NCI-H1417 treated with DMSO at 0.1 percent for 48 hours (cell line): ENCODE measurements at regions not wholly inside any gene's neighbourhood (a gene's known extent, or its start where the extent isn't known, plus 50 kb on each side); places are given as distances from the start of the nearest gene placed in this dataset.

Experiments used
- DNase-seq: peaks from one replicate; lab custom pipeline; 2025; lab: John Stamatoyannopoulos, UW

DNA sequence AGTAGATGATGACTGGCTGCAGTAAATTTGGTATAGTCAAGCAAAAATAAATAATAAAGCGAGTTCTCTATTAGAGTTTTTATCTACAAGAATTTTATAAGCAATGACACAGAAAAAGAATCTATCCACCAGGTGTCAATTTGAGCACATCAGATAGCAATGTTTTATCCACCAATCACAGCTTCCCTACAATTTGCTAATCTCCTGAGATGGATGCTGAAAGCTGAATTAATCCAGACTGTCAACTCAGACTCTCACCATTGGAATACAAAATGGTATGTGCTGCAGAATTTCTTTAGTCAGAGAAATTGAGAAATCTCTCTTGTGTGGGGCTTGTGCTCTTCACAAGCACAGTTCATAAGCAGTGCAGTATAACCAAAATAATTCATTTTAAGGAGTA, 888.9 kb upstream of the GHITM start:
- no peak for DNase-seq

GRCh38 chr10:83252169-83252568, 887.1 kb upstream of the GHITM start:
- no peak for DNase-seq

GRCh38 chr10:83252596-83252995, 886.7 kb upstream of the GHITM start:
- DNase-seq = no peak

DNA sequence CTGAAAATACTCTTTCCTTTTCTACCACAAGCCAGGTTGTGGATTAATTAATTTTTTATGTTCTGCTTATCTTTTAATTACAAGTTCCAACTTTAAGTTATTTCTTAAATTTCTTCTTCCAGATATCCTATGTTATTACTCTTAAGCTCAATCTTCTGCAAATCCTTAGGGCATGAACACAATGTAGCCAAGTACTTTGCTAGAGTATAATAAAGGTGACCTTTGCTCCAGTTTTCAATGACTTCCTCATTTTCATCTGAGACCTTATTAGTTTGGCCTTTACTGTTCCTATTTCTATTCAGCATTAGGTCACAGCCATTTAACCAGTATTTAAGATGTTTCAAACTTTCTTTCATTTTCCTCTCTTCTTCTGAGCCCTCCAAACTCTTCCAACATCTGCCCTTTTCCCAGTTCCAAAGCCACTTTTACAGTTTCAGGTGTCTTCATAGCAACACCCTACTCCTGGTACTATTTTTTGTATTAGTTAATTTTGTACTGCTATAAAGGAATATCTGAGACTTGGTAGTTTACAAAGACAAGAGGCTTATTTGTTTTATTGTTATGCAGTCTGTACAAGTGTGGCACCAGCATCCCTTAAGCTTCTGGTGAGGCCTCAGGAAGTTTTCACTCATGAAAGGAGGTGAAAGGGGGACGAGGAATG, 886.2 kb upstream of the GHITM start:
- no peak for DNase-seq

- no peak for DNase-seq
Observed at GRCh38 chr10:83254698-83255097, 884.6 kb upstream of the GHITM start.

DNA sequence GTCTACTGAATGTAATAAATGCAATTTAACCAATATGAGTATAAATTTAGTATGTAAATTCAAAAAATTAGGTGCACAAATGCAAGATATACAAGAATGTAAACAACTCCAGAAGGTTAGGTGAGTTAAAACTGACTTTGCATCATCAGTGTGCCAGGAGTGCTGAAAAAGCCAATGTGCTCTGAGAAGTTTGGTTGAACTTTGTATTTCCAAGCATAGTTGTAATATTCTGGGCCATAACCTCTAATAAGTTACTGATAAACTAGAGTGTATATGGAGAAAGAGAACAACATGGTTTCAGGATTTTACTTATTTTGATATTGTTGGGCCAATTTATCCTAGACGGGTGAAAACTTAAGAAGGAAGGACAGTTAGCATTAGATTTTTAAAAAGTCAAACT, 876.9 kb upstream of the GHITM start:
- no peak for DNase-seq

GRCh38 chr10:83272666-83273434, 866.5 kb upstream of the GHITM start:
- no peak for DNase-seq

DNA sequence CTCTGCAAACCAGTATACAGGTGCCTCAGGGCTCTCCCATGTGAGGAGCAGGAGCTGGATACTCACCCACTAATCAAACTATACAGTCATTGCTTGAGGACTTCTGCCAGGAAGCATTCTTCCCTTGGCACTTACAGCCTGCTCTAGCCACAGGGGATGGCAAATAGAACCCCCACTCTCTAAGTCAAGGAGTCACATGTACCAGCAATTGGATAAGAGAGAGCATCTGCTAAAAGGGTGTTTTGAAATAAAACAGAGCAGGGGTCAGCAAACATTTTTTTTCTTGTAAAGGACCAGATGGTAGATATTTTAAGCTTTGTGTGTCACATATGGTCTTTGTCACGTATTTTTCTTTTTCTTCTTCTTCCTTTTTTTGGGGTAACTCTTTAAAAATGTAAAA, 865.2 kb upstream of the GHITM start:
- DNase-seq = no peak

GRCh38 chr10:83276971-83277370, 862.3 kb upstream of the GHITM start:
- DNase-seq = no peak

- no peak for DNase-seq
Observed at GRCh38 chr10:83283151-83283550, 856.2 kb upstream of the GHITM start.

GRCh38 chr10:83287374-83287773, 851.9 kb upstream of the GHITM start:
- no peak for DNase-seq

DNA sequence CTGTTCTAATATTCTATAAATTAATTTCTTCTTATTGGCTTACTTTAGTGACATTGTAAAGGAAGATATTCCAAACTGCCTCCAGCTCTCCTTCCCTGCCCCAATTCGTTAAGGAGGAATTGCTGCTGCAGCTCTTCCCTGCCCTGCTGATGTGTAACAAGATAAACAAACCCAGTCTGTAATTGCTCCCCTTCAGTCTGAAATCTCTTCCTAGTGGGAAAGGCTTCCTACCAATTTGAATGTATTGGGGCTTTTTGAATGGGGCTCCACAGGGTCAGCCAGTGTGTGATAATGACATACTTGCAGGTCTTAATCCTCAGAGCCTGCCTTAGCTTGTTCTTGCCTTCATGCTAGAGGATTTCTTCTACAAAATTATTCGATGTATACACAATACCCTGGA, 849.9 kb upstream of the GHITM start:
- no peak for DNase-seq

- no peak for DNase-seq
Observed at GRCh38 chr10:83289948-83290347, 849.4 kb upstream of the GHITM start.

- DNase-seq = no peak
Observed at GRCh38 chr10:83301732-83302131, 837.6 kb upstream of the GHITM start.

DNA sequence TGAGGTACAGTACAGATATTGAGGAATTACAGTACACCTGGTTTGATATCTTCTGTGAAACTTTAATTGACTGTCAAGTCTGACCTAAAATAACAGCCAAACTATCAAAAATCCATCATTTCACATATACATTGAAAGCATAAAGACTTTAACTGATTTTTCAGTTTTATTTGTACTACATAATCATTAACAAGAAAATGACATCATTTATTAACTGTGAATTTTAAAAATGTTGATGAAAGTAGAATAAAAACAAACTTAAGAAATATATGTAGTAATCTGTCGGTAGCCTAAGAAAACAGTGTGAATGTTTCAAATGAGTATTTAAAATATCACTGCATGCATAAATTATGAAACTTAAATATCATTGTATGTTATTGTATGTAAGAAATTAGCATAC, 836.7 kb upstream of the GHITM start:
- no peak for DNase-seq

- DNase-seq = no peak
Observed at GRCh38 chr10:83310688-83311087, 828.6 kb upstream of the GHITM start.

DNA sequence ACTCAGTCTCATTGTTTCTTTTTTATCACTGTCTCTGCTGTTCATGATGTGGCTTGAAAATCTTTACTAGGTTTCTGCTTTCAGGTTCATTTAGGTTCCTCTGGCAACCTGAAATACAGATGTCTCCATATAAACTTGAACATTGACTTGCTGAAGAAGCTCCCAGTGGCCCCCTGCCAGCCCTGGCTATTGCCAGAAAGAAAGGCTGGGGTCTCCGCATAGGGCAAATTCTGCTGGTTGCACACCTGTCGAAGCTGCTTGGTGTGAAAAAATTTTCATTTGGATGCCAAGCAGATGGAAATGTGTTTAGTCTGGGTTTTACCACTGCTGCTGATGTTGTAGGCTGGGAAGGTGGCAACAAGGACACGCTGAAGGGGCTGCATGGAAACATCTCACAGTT, 826.7 kb upstream of the GHITM start:
- no peak for DNase-seq

GRCh38 chr10:83332690-83333089, 806.6 kb upstream of the GHITM start:
- DNase-seq = no peak

GRCh38 chr10:83333566-83333965, 805.7 kb upstream of the GHITM start:
- DNase-seq = no peak

GRCh38 chr10:83343676-83344075, 795.6 kb upstream of the GHITM start:
- no peak for DNase-seq

- no peak for DNase-seq
Observed at GRCh38 chr10:83346266-83346910, 792.9 kb upstream of the GHITM start.

GRCh38 chr10:83352588-83352987, 786.7 kb upstream of the GHITM start:
- DNase-seq = no peak

DNA sequence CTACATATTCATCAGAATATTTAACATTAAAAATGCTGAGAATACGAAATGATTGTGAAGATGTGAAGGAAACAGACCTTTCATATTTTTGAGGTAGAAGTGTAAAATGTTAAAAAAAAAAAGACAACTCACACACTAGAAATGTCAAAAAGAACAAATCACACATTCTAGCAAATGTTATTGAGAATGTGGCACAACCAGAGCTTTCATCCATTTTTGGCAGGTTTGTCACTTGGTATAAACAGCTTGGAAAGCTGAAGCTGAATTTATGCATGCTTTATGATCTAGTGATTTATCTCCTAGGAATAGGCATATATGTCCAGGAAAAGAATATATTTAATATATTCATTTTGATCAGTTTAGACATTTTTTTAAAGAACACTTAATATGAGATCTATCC, 784.9 kb upstream of the GHITM start:
- no peak for DNase-seq
